ENCODE measurements at regions not wholly inside any gene's neighbourhood (a gene's known extent, or its start where the extent isn't known, plus 50 kb on each side); places are given as distances from the start of the nearest gene placed in this dataset.

GRCh38 chr10:118827053-118827452 is 72.3 kb upstream of the CACUL1 start:
- no peak for TF ChIP-seq NRF1 (IDR thresholded peaks at IDR 0.05; ENCODE audit: low read depth, low read length)
- no peak for TF ChIP-seq RCOR1 (IDR thresholded peaks at IDR 0.05; ENCODE audit: low read length)
- TF ChIP-seq USF2 (IDR thresholded peaks at IDR 0.05; ENCODE audit: borderline replicate concordance, low read depth, low read length): no peak
- no peak for TF ChIP-seq IRF3 (IDR thresholded peaks at IDR 0.05; ENCODE audit: low read depth, low read length)
- TF ChIP-seq TCF12 (IDR thresholded peaks at IDR 0.05): no peak
